ENCODE measurements at regions not wholly inside any gene's neighbourhood (a gene's known extent, or its start where the extent isn't known, plus 50 kb on each side); places are given as distances from the start of the nearest gene placed in this dataset.
"Not testable (repeated sequence)": the region's sequence is repeated elsewhere in the genome, so short reads cannot be mapped to it uniquely, and the experiment has no call there.

GRCh38 chr3:43236008-43236407, 50.3 kb upstream of the SNRK start:
- H3K23ac ChIP-seq (ENCODE audit: low read length in 2 of 2) = no peak overlapping the region
- H3K4me3 ChIP-seq (ENCODE audit: insufficient read depth in 1 of 2, low read depth in 1 of 2, low read length in 2 of 2) = no peak overlapping the region
- H3K27me3 ChIP-seq (ENCODE audit: control insufficient read depth in 1 of 2, insufficient read depth in 1 of 2, low read length in 2 of 2) = peaks cover 0 to 17% of the 10 kb centered on the region in 2 experiments
- H3K4me2 ChIP-seq (ENCODE audit: low read length, poor library complexity, severe bottlenecking) = no peak overlapping the region
- H3K14ac ChIP-seq (ENCODE audit: low read length in 2 of 2) = no peak overlapping the region
- no peak for DNase-seq
- no peak overlapping the region for H2AFZ ChIP-seq (ENCODE audit: low read depth, low read length)
- no peak overlapping the region for H2BK15ac ChIP-seq (ENCODE audit: low read depth, poor library complexity, severe bottlenecking)
- no peaks in the 10 kb centered on the region for H3K79me1 ChIP-seq (replicated peaks; ENCODE audit: low read length, poor library complexity, severe bottlenecking)
- 100% methylated on average over 1 of the region's 1 CpG for WGBS
- H2BK5ac ChIP-seq (ENCODE audit: low read depth, low read length, poor library complexity, severe bottlenecking) = no peak overlapping the region
- H3K4ac ChIP-seq (ENCODE audit: low read depth in 1 of 2, low read length in 2 of 2) = no peak overlapping the region
- H3K18ac ChIP-seq (ENCODE audit: low read depth in 1 of 2, low read length in 2 of 2) = no peak overlapping the region
- H3K36me3 ChIP-seq (ENCODE audit: control insufficient read depth in 1 of 2, insufficient read depth in 2 of 2, low read depth in 1 of 2, low read length in 2 of 2) = no peaks in the 10 kb centered on the region
- no peaks in the 10 kb centered on the region for H3K9me3 ChIP-seq (ENCODE audit: control insufficient read depth, low read length)
- no peak overlapping the region for H3K9ac ChIP-seq (ENCODE audit: low read length)
- H4K8ac ChIP-seq (ENCODE audit: low read length) = no peak overlapping the region
- no peak overlapping the region for H2BK120ac ChIP-seq (ENCODE audit: low read depth, low read length)
- H4K91ac ChIP-seq (ENCODE audit: low read length) = no peak overlapping the region
- H2AK5ac ChIP-seq (ENCODE audit: low read length, severe bottlenecking) = no peak overlapping the region
- no peak overlapping the region for H3K27ac ChIP-seq (ENCODE audit: low read length, poor library complexity, severe bottlenecking)
- H3K4me1 ChIP-seq (ENCODE audit: control insufficient read depth, insufficient read depth, low read depth, low read length) = no peaks in the 10 kb centered on the region
- H2BK12ac ChIP-seq (ENCODE audit: low read length in 2 of 2) = no peak overlapping the region

- Histone ChIP-seq H3K27me3 (ENCODE audit: control insufficient read depth in 1 of 2, insufficient read depth in 1 of 2, low read length in 2 of 2) (peaks cover 0 to 17% of the 10 kb centered on the region in 2 experiments), H2BK15ac (ENCODE audit: low read depth, poor library complexity, severe bottlenecking) (no peak overlapping the region)
- DNase-seq = no peak
These were observed 53.3 kb upstream of the SNRK start for GRCh38 chr3:43233062-43233461.

GRCh38 chr3:43231276-43232000, 54.9 kb upstream of the SNRK start:
- Histone ChIP-seq H3K4me3 (ENCODE audit: insufficient read depth in 1 of 2, low read depth in 1 of 2, low read length in 2 of 2) (no peak overlapping the region), H3K79me1 (replicated peaks; ENCODE audit: low read length, poor library complexity, severe bottlenecking) (no peaks in the 10 kb centered on the region), H3K18ac (ENCODE audit: low read depth in 1 of 2, low read length in 2 of 2) (peak overlapping the region in 1 of 2 experiments; percentile 38), H2AFZ (ENCODE audit: low read depth, low read length) (no peak overlapping the region), H3K36me3 (ENCODE audit: control insufficient read depth in 1 of 2, insufficient read depth in 2 of 2, low read depth in 1 of 2, low read length in 2 of 2) (no peaks in the 10 kb centered on the region), H2BK5ac (ENCODE audit: low read depth, low read length, poor library complexity, severe bottlenecking) (no peak overlapping the region), H2BK15ac (ENCODE audit: low read depth, poor library complexity, severe bottlenecking) (no peak overlapping the region), H2BK120ac (ENCODE audit: low read depth, low read length) (no peak overlapping the region), H3K4me2 (ENCODE audit: low read length, poor library complexity, severe bottlenecking) (no peak overlapping the region), H3K4me1 (ENCODE audit: control insufficient read depth, insufficient read depth, low read depth, low read length) (no peaks in the 10 kb centered on the region), H3K23ac (ENCODE audit: low read length in 2 of 2) (no peak overlapping the region), H3K9ac (ENCODE audit: low read length) (no peak overlapping the region), H3K27ac (ENCODE audit: low read length, poor library complexity, severe bottlenecking) (no peak overlapping the region), H2BK12ac (ENCODE audit: low read length in 2 of 2) (no peak overlapping the region), H2AK5ac (ENCODE audit: low read length, severe bottlenecking) (no peak overlapping the region), H3K4ac (ENCODE audit: low read depth in 1 of 2, low read length in 2 of 2) (no peak overlapping the region), H3K14ac (ENCODE audit: low read length in 2 of 2) (no peak overlapping the region), H3K27me3 (ENCODE audit: control insufficient read depth in 1 of 2, insufficient read depth in 1 of 2, low read length in 2 of 2) (peaks cover 0 to 16% of the 10 kb centered on the region in 2 experiments), H3K9me3 (ENCODE audit: control insufficient read depth, low read length) (peaks cover 14% of the 10 kb centered on the region), H4K8ac (ENCODE audit: low read length) (no peak overlapping the region), H4K91ac (ENCODE audit: low read length) (no peak overlapping the region)
- peak; percentile 16 for DNase-seq
- WGBS = 80% methylated on average over 4 of the region's 6 CpGs

More at GRCh38 chr3:43233062-43233461, 53.3 kb upstream of the SNRK start:
- H3K9me3 ChIP-seq (ENCODE audit: control insufficient read depth, low read length) = peaks cover 3% of the 10 kb centered on the region
- peak overlapping the region in 1 of 2 experiments; percentile 41 for H3K14ac ChIP-seq (ENCODE audit: low read length in 2 of 2)
- H3K27ac ChIP-seq (ENCODE audit: low read length, poor library complexity, severe bottlenecking) = no peak overlapping the region
- no peak overlapping the region for H4K8ac ChIP-seq (ENCODE audit: low read length)
- no peak overlapping the region for H3K18ac ChIP-seq (ENCODE audit: low read depth in 1 of 2, low read length in 2 of 2)
- H3K4me3 ChIP-seq (ENCODE audit: insufficient read depth in 1 of 2, low read depth in 1 of 2, low read length in 2 of 2) = no peak overlapping the region
- no peaks in the 10 kb centered on the region for H3K79me1 ChIP-seq (replicated peaks; ENCODE audit: low read length, poor library complexity, severe bottlenecking)
- no peak overlapping the region for H2BK5ac ChIP-seq (ENCODE audit: low read depth, low read length, poor library complexity, severe bottlenecking)
- no peak overlapping the region for H2BK120ac ChIP-seq (ENCODE audit: low read depth, low read length)
- H2AFZ ChIP-seq (ENCODE audit: low read depth, low read length) = no peak overlapping the region
- H3K9ac ChIP-seq (ENCODE audit: low read length) = no peak overlapping the region
- WGBS = 83% methylated on average over 2 of the region's 3 CpGs
- no peak overlapping the region for H2BK12ac ChIP-seq (ENCODE audit: low read length in 2 of 2)
- no peaks in the 10 kb centered on the region for H3K4me1 ChIP-seq (ENCODE audit: control insufficient read depth, insufficient read depth, low read depth, low read length)
- H3K4me2 ChIP-seq (ENCODE audit: low read length, poor library complexity, severe bottlenecking) = no peak overlapping the region
- no peak overlapping the region for H3K23ac ChIP-seq (ENCODE audit: low read length in 2 of 2)
- no peak overlapping the region for H3K4ac ChIP-seq (ENCODE audit: low read depth in 1 of 2, low read length in 2 of 2)
- H2AK5ac ChIP-seq (ENCODE audit: low read length, severe bottlenecking) = no peak overlapping the region
- no peaks in the 10 kb centered on the region for H3K36me3 ChIP-seq (ENCODE audit: control insufficient read depth in 1 of 2, insufficient read depth in 2 of 2, low read depth in 1 of 2, low read length in 2 of 2)
- no peak overlapping the region for H4K91ac ChIP-seq (ENCODE audit: low read length)

- H3K23ac ChIP-seq (ENCODE audit: low read length in 2 of 2); H3K27ac ChIP-seq (ENCODE audit: low read length, poor library complexity, severe bottlenecking); H3K4me1 ChIP-seq (ENCODE audit: control insufficient read depth, insufficient read depth, low read depth, low read length); H2BK5ac ChIP-seq (ENCODE audit: low read depth, low read length, poor library complexity, severe bottlenecking); H3K14ac ChIP-seq (ENCODE audit: low read length in 2 of 2); H2AFZ ChIP-seq (ENCODE audit: low read depth, low read length); H3K36me3 ChIP-seq (ENCODE audit: control insufficient read depth in 1 of 2, insufficient read depth in 2 of 2, low read depth in 1 of 2, low read length in 2 of 2); DNase-seq; H3K4me2 ChIP-seq (ENCODE audit: low read length, poor library complexity, severe bottlenecking); H2BK15ac ChIP-seq (ENCODE audit: low read depth, poor library complexity, severe bottlenecking); H3K9ac ChIP-seq (ENCODE audit: low read length); H4K8ac ChIP-seq (ENCODE audit: low read length); H2AK5ac ChIP-seq (ENCODE audit: low read length, severe bottlenecking); H2BK120ac ChIP-seq (ENCODE audit: low read depth, low read length); H3K4ac ChIP-seq (ENCODE audit: low read depth in 1 of 2, low read length in 2 of 2); H3K4me3 ChIP-seq (ENCODE audit: insufficient read depth in 1 of 2, low read depth in 1 of 2, low read length in 2 of 2); H4K91ac ChIP-seq (ENCODE audit: low read length); H2BK12ac ChIP-seq (ENCODE audit: low read length in 2 of 2); H3K79me1 ChIP-seq (replicated peaks; ENCODE audit: low read length, poor library complexity, severe bottlenecking); H3K18ac ChIP-seq (ENCODE audit: low read depth in 1 of 2, low read length in 2 of 2): not testable (repeated sequence)
- Histone ChIP-seq H3K27me3 (ENCODE audit: control insufficient read depth in 1 of 2, insufficient read depth in 1 of 2, low read length in 2 of 2) (peaks cover 0 to 12% of the 10 kb centered on the region in 2 experiments), H3K9me3 (ENCODE audit: control insufficient read depth, low read length) (peaks cover 14% of the 10 kb centered on the region)
- WGBS = 90% methylated on average over 4 of the region's 4 CpGs
These were observed 56.5 kb upstream of the SNRK start for GRCh38 chr3:43229865-43230264.
